HG03095 (cell line): ENCODE measurements at regions not wholly inside any gene's neighbourhood (a gene's known extent, or its start where the extent isn't known, plus 50 kb on each side); places are given as distances from the start of the nearest gene placed in this dataset.
"Not testable (repeated sequence)": the region's sequence is repeated elsewhere in the genome, so short reads cannot be mapped to it uniquely, and the experiment has no call there.

Experiments used
- ATAC-seq: cut with Tn5 transposase; IDR thresholded peaks from one replicate; pipeline ENCODE4 v1.9.1; 2021; ENCODE audit warnings: moderate library complexity; ENCODE audit not compliant: unreplicated experiment

DNA sequence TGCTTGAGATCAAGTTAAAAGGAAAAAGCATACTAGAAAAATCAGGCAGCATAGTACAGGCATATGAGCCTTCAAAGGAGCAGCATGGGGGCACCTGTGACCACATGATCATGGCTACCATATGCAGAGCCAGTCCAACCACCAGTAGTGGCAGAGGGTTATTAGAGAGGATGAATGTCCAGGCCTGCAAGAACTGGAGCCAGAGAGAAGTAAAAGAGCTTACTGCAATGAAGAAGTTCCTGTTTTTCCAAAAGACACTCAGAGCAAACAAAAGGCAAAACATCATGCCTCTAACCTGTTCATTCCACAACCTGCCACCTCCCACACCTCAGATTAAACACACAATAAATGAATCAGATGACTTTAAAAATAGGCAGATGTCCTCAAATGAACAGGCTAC lies 99.6 kb upstream of the NAMPT start:
- ATAC-seq = no peak

DNA sequence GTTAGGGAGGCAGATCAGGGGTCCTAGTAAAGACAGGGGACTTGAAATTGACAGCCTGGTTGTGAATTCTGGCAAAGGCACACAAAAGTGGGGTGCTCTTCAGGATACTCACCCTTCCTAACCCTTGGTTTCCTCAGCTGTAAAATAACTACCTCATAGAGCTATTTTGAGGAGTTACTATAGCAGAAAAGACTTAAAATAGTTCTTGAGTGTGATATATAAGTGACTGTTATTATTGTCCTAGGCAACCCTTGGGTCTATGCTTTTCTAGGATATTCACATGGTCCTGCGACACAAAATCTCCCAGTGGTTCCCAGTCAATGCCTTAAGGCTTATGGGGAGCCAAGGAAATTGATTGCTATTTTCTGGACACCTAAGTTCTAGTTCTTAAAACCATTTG lies 98.1 kb upstream of the NAMPT start:
- no peak for ATAC-seq

DNA sequence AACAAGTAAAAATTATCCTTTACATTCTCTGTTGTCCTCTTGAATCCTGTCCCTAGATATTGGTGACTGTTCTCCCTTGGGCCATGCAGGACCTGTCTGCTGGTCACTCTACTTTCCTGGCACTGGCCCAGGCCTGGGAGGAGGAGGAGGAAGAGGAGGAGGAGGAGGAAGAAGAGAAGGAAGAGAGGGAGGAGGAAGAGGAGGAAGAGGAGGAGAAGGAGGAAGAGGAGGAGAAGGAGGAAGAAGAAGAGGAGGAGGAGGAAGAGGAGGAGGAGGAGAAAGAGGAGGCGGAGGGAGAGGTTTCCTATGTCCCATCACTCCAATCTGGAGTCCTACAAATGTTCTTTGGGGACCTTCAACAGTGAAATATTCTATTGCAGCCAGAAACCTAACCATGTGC lies 97.3 kb upstream of the NAMPT start:
- ATAC-seq = no peak

DNA sequence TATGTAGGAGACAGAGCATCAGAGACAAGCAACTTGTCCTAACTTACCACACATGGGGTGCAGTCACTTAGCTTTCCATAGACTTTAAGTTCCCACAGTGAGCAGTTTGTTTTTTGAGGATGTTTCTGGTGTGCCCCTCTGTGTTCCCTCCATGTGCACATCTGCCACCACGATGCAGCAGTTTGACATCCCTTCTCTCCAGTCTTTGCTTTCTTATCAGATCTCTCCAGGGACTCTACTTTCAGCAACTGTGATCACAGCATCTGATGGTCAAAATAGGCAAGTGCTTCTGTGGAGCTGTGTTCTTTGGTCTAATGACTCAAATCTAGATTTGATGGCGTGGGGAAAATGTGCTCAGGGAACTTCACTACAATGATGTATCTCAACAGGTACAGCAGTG lies 96.5 kb upstream of the NAMPT start:
- ATAC-seq = no peak

DNA sequence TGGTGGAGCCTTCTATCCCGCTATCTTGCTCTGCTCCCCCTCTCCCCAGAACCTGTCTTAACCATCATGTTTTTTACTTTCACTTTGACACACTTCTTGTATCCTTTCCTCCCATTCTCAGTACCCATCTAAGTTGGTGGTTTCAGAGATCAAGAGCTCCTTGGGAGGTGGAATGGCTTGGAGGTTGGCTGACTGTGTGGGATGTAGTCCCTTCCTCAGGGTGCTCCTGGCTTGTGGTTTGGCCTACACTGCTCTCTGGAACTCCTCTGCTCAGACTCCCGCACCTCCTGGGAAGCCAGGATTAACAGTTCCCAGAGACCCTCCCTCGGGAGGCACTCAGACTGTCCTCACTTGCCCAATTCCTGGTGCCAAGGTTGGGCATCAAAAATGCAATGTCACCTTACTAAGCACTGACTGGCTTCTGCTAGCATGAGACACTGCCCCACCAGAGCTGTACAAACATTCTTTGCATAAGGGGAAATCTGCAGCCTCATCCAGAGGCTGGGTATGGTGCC lies 93.1 kb upstream of the NAMPT start:
- no peak for ATAC-seq

DNA sequence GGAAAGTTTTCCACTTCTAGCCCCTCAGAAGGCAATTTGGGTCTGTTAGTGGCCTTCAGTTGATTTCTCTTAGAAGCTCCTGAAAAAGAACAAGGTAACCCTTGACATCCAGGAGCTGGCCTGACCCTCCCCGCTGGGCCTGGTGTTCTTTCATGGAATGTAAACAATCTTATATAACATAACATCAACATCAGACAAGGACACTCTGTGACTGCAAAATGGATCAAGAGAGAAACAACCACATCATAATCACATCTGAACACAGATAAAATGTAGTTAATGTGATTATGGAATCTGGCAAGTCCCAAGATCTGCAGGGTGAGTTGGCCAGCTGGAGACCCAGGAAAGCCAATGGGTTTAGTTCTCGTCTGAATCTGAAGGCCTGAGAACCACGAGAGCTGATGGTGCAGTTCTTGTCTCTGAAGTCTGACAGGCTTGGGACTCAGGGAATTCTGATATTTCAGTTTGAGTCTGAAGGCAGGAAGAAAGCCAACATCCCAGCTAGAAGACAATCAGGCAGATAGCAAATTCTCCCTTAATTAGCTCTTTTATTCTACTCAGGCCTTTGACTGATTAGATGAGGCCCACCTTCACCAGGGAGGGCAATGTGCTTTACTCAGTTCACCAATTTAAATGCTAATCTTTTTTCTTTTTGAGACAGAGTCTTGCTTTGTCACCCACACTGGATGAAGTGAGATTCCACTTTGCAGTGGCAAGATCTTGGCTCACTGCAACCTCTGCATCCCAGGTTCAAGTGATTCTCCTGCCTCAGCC lies 91.4 kb upstream of the NAMPT start:
- no peak for ATAC-seq

DNA sequence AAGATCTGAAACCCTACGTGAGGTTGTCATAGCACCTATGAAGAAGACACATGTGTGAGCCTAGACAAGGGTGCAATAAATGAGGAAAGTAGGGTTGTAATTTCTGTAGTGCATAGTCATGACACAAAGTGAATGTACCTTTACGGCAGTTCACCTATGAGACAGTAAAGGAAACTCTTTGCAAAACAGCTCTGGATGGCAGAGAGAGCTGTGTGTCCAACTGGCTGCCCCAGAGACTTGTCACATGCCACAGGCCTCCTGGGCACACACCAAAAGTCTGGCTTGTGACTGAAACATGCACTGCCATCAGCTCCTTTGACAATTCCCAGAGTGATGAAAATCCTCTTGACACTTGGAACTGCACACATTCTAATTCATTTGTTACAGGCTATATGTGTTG lies 90.7 kb upstream of the NAMPT start:
- ATAC-seq = no peak

DNA sequence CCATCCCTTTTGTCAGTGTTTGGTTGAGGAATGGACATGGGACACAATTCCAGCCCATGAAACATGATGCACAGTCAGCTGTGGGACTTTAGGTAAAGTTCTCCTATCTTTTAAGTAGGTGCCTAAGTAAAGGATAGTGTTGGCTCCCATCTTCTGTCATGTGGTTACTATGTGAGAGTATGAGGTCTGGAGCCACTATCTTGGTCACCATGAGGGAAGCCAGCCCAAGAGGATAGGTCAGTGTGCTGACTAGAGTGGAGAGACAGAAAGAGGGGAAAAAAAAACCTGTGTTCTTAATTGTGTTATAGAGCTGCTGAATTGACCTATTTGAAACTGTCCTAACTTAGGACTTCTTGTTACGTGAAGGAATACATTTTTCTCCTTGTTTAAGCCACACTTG lies 89.7 kb upstream of the NAMPT start:
- no peak for ATAC-seq

DNA sequence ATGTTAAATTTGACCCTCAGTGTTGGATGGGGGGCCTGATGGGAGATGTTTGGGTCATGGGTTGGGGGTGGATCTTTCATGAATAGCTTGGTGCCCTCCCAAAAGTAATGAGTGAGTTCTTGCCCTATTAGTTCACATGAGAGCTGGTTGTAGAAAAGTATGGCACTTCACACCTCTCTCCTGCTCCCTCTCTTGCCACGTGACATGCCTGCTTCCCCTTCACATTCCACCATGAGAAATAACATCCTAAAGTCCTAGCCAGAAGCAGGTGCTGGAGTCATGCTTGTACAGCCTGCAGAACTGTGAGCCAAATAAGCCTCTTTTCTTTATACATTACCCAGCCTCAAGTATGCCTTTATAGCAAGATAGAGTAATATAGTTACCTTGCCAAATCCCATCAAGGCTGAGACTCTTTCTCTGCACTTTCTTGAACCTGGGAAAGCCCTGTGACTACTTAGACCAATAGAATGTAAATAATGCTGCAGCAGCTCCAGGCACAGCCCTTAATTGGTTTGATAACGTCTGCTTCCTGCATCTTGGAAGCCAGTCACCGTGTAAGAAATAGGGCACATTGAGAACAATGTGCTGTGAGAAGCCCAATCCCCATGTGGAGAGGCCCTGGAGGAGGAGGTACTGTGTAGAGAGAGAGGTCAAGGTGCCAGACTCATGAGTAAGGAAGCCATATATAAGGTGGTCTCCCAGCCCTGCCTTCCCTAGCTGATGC lies 88.0 kb upstream of the NAMPT start:
- ATAC-seq = no peak

DNA sequence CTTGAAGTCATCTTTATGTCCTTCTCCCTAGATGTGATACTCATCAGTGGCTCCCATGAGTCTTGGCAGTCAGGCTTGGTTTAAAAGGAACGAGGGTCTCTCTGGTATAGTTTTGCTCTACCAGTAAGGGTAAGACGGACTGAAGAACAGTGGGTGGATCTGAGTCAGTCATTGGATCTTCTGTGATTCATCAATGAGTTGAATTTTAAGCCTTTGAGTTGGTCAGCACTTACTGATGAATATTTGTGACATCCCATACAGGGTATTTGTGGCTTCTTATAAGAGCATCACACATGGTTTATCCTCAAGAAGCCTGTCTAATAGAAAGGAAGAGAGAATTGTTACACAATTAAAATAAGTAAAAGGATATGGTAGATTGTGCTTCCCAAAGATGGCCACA lies 87.3 kb upstream of the NAMPT start:
- ATAC-seq = no peak

DNA sequence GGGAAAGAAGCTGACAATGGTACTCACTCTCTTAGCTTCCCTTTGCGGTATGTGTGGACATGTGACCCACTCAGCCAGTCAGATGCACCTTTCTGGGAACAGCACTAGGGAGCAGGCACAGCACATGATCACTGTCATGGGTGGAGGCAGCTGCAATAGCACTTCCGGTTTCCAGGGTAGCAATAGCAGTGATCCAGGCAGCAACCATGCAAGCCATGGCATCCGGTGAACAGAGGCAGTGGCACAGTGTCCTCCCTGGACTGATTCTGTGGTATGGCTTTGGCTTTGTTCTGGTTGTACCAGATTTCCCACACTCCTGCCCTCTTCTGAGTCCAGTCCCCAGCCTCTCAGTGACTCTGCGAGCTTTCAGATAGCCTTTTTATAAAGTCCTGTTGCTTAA lies 86.8 kb upstream of the NAMPT start:
- ATAC-seq = no peak

DNA sequence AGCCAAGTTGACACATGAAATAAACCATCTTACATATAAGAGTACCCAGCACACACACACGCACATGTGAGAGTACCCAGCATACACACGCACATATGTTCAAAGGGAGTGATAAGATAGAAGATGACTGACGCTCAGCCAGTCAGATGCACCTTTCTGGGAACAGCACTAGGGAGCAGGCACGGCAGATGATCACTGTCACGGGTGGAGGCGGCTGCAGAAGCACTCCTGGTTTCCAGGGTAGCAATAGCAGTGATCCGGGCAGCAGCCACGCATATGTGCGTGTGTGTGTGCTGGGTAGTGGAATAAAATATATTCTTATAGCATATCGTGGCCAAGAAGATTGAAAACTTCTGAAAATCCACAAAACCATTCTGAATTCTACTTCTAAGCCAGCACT lies 85.8 kb upstream of the NAMPT start:
- no peak for ATAC-seq

DNA sequence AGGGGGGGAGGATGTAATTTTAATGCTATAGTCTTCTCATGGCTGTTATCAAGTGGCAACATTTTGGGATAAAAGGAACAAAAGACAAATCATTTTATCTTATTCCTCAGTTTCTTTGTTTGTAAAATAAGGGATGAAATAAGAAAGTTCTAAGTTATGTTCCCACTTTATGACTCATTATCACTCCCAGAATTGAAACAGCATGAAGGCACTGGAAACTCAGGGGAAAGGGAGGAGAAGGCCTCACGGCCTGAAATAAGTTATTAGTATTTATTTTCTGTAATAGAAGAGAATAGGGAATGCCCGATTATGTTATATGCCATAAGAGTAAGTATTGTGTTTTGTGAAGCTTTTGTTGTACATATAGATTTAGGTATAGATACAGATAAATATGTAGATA lies 85.0 kb upstream of the NAMPT start:
- ATAC-seq = no peak

DNA sequence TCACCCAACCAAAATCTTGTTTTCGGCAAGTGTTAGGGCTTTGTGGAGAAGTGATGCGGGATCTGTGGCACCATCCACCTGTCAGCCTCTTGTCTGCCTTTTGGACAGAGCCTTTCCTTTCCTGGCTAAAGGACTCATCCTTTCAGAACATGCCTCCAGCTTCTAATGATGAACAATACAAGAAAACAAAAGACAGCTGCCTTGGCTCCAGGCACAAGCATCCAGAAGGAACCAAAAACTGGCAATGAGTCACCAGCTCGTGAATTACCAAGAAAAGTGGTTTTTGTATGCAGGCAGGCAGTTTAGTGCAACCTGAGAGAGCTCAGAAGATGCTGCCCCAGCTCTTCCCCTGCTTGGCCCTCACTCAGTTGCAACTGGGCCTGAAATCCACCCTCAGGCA lies 84.6 kb upstream of the NAMPT start:
- ATAC-seq = no peak

DNA sequence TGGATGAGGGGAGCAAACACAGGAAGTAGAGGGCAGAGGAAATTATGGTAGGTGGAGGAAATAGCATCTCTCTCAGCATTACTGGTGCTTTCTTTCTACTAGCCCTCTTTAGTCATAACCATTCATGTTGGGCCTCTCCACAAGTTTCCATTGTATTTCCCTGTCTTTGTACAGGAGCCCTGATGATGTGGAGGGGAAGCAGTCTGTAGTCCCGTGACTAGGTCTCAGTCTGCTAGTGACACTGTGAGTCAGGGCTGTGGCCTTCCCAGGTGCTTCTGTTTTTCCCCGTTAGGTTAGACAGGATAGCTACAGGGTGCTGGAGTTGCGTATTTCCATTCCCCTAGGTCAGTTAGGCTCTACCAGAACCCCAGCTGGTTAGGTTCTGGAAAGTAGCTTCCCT lies 82.9 kb upstream of the NAMPT start:
- ATAC-seq = no peak

DNA sequence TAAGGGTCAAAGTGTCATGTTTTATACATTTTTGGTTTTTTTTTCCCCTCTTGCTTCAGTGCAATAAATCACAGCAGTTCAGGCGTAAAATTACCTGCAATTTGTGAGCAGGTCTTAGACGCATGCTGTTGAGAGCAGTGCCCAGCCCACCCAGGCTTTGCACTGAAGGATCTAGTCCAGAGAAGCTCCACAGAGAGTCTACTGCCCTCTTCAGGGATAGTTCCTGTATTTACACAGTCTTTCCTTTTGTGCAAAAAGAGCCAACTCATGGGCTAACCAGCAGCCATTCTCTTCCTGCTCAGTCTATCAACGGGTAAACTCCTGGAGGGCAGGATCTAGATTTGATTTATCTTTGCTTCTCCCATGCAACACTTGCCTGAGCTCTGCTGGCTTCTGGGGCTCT lies 82.2 kb upstream of the NAMPT start:
- no peak for ATAC-seq

DNA sequence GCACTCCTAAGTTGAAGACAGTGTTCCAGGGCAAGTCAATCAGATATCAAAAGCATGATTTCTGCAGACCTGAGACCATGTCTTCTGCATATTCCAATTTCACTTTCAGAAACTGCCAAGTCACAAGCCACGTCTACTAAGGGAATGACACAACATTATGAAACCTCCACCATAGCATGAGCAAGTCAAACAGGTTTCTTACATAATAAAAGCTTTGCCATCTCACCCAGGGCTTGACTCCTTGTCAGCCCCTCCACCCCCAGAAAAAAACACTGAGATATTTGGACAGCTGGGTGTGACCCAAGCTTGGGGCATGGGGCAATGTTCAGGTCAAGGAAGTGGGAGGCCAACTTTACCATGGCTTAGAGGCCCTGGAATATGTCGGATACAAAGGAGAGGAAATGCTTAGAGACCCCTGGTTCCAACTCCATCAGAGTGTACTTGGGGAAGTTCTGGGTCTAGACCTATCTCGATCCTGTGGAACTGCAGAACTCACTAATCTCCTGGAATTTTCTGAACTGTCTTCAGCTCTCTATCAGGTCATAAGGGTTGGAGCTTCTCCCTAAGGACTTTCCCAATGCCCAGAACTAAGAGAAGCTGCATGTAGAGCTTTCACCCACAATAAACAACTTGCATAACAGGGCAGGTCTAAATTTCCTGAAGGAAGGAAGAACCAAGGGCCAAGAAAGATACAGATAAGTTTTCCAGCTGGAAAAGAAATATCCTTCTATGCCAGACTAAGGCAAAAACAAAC lies 80.6 kb upstream of the NAMPT start:
- ATAC-seq = peak; percentile 87

DNA sequence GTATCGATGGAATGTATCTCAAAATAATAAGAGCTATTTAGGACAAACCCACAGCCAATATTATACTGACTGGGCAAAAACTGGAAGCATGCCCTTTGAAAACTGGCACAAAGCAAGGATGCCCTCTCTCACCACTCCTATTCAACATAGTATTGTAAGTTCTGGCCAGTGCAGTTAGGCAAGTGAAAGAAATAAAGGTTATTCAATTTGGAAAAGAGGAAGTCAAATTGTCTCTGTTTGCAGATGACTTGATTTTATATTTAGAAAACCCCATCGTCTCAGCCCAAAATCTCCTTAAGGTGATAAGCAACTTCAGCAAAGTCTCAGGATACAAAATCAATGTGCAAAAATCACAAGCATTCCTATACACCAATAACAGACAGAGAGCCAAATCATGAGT lies 77.7 kb upstream of the NAMPT start:
- ATAC-seq = not testable (repeated sequence)

DNA sequence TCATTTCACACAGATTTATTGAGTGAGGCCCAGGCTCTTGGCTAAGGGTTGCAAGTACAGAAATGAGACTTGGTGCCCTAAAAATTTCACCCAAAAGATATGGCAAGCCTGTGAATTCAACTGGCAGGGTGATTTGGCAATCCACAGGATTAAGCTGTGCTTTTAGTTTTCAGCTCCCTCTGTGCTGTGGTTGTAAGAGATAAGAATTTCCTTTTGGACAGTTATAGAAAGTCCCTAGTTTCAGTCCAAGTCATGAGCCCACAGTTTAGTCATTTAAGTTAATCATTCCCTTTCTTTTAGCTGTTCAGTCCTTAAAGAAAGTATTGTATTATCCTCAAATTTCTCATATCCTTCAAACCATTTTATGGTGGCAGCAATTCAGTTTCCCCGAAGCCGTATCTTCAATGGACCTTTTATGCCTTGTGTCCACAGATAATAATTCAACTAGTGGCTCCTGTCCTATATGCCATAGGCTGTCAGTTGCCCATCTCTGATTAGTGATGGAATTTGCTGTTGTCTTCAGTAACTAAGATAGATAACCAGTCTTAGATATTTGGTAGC lies 73.4 kb upstream of the NAMPT start:
- ATAC-seq = no peak

DNA sequence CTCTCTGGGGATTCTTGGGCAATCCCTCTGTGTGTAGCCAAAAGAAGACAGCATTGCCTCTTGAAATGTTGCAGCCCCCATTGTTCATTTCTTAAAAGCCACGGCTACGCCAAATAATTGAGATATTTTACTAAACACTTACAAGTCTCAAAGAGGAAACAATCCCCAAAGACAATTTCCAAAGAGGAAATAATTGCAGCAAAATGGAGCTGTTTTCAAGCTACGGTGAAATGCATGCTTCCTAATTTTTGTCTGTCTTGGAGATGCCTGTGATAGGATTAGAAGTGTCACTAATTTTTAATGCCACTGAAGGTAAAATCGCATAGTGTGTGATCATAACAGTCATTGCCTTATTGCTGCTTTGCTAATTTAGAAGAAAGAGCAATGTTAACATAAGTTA lies 72.9 kb upstream of the NAMPT start:
- ATAC-seq = no peak

DNA sequence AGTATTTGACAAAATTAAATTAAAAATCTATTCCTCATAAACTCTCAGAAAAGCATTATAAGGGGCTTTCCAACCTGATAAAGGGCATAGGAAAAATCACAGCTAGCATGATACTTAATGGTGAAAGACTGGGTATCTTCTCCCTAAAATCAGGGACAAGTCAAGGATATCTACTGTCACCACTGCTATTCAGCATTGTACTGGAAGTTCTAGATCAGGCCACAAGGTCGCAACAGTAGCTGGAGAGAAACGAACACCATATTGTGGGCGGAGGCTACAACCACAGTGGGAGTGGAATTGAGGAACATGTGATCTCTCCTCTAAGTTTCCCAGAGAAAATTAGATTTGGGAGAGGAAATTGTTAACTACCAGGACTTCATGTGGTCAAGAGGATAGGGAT lies 70.0 kb upstream of the NAMPT start:
- no peak for ATAC-seq

DNA sequence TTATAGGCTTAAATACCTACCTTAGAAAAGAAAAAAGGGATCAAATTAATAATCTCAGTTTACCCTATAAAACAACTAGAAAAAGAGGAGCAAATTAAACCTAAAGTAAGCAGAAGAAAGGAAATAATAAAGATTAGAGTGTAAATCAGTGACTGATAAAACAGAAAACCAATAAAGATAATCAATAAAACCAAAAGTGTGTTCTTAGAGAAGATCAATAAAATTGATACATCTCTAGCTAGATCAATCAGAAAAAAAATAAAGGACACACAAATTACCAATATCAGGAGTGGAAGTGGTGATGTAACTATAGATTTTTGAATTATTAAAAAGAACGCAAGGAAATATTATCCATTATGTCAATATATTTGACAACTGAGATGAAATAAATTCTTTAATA lies 69.2 kb upstream of the NAMPT start:
- ATAC-seq = no peak
